ENCODE measurements at regions not wholly inside any gene's neighbourhood (a gene's known extent, or its start where the extent isn't known, plus 50 kb on each side); places are given as distances from the start of the nearest gene placed in this dataset.

- no peak for DNase-seq (ENCODE audit: low read depth)
- no peak for TF ChIP-seq CTCF (IDR thresholded peaks at IDR 0.05; ENCODE audit: control insufficient read depth, insufficient read depth, low read depth, low read length, missing control alignments)
- H3K4me3 ChIP-seq (ENCODE audit: control insufficient read depth, low read depth, low read length) = no peak overlapping the region
Observed at GRCh38 chr5:74406844-74407243, 233.7 kb downstream of the ENC1 start.

- no peak overlapping the region for H3K4me3 ChIP-seq (ENCODE audit: control insufficient read depth, low read depth, low read length)
- TF ChIP-seq CTCF (IDR thresholded peaks at IDR 0.05; ENCODE audit: control insufficient read depth, insufficient read depth, low read depth, low read length, missing control alignments) = no peak
- DNase-seq (ENCODE audit: low read depth) = no peak
Observed at GRCh38 chr5:74405593-74405992, 234.9 kb downstream of the ENC1 start.

- no peak overlapping the region for H3K4me3 ChIP-seq (ENCODE audit: control insufficient read depth, low read depth, low read length)
- no peak for TF ChIP-seq CTCF (IDR thresholded peaks at IDR 0.05; ENCODE audit: control insufficient read depth, insufficient read depth, low read depth, low read length, missing control alignments)
- DNase-seq (ENCODE audit: low read depth) = no peak
Observed at GRCh38 chr5:74404574-74405508, 235.7 kb downstream of the ENC1 start.

- no peak for DNase-seq (ENCODE audit: low read depth)
- no peak overlapping the region for H3K4me3 ChIP-seq (ENCODE audit: control insufficient read depth, low read depth, low read length)
- no peak for TF ChIP-seq CTCF (IDR thresholded peaks at IDR 0.05; ENCODE audit: control insufficient read depth, insufficient read depth, low read depth, low read length, missing control alignments)
Observed at GRCh38 chr5:74403771-74404170, 236.8 kb downstream of the ENC1 start.

GRCh38 chr5:74402553-74402952, 238.0 kb downstream of the ENC1 start:
- DNase-seq (ENCODE audit: low read depth) = no peak
- H3K4me3 ChIP-seq (ENCODE audit: control insufficient read depth, low read depth, low read length) = no peak overlapping the region
- TF ChIP-seq CTCF (IDR thresholded peaks at IDR 0.05; ENCODE audit: control insufficient read depth, insufficient read depth, low read depth, low read length, missing control alignments) = no peak

- TF ChIP-seq CTCF (IDR thresholded peaks at IDR 0.05; ENCODE audit: control insufficient read depth, insufficient read depth, low read depth, low read length, missing control alignments) = no peak
- DNase-seq (ENCODE audit: low read depth) = no peak
- H3K4me3 ChIP-seq (ENCODE audit: control insufficient read depth, low read depth, low read length) = no peak overlapping the region
Observed at GRCh38 chr5:74401946-74402320, 238.6 kb downstream of the ENC1 start.
